ENCODE measurements at regions not wholly inside any gene's neighbourhood (a gene's known extent, or its start where the extent isn't known, plus 50 kb on each side); places are given as distances from the start of the nearest gene placed in this dataset.
"Not testable (repeated sequence)": the region's sequence is repeated elsewhere in the genome, so short reads cannot be mapped to it uniquely, and the experiment has no call there.

GRCh38 chr6:144528743-144529425 lies 243.7 kb downstream of the UTRN start:
- DNase-seq (ENCODE audit: low read depth in 4 of 4, low spot score in 1 of 4), result no peak

GRCh38 chr6:144530118-144530517 lies 245.0 kb downstream of the UTRN start:
- DNase-seq (ENCODE audit: low read depth in 4 of 4, low spot score in 1 of 4), result no peak

GRCh38 chr6:144532238-144532637 lies 247.1 kb downstream of the UTRN start:
- not testable (repeated sequence) for DNase-seq (ENCODE audit: low read depth in 4 of 4, low spot score in 1 of 4)

GRCh38 chr6:144534180-144534579 lies 249.0 kb downstream of the UTRN start:
- no peak for DNase-seq (ENCODE audit: low read depth in 4 of 4, low spot score in 1 of 4)

GRCh38 chr6:144535630-144536029 lies 250.5 kb downstream of the UTRN start:
- no peak for DNase-seq (ENCODE audit: low read depth in 4 of 4, low spot score in 1 of 4)

- no peak for DNase-seq (ENCODE audit: low read depth in 4 of 4, low spot score in 1 of 4)
Observed at GRCh38 chr6:144536079-144536478, 250.9 kb downstream of the UTRN start.

- DNase-seq (ENCODE audit: low read depth in 4 of 4, low spot score in 1 of 4), result no peak
Observed at GRCh38 chr6:144543006-144543871, 258.1 kb downstream of the UTRN start.

GRCh38 chr6:144544266-144544830 lies 259.2 kb downstream of the UTRN start:
- DNase-seq (ENCODE audit: low read depth in 4 of 4, low spot score in 1 of 4), result no peak

GRCh38 chr6:144546807-144547206 lies 261.7 kb downstream of the UTRN start:
- DNase-seq (ENCODE audit: low read depth in 4 of 4, low spot score in 1 of 4), result no peak

GRCh38 chr6:144547409-144547808 lies 262.3 kb downstream of the UTRN start:
- DNase-seq (ENCODE audit: low read depth in 4 of 4, low spot score in 1 of 4), result no peak

- no peak for DNase-seq (ENCODE audit: low read depth in 4 of 4, low spot score in 1 of 4)
Observed at GRCh38 chr6:144548536-144548935, 263.4 kb downstream of the UTRN start.

- no peak for DNase-seq (ENCODE audit: low read depth in 4 of 4, low spot score in 1 of 4)
Observed at GRCh38 chr6:144549837-144550747, 265.0 kb downstream of the UTRN start.

GRCh38 chr6:144551339-144551738 lies 266.2 kb downstream of the UTRN start:
- no peak for DNase-seq (ENCODE audit: low read depth in 4 of 4, low spot score in 1 of 4)

- DNase-seq (ENCODE audit: low read depth in 4 of 4, low spot score in 1 of 4), result no peak
Observed at GRCh38 chr6:144555066-144555465, 269.9 kb downstream of the UTRN start.

- no peak for DNase-seq (ENCODE audit: low read depth in 4 of 4, low spot score in 1 of 4)
Observed at GRCh38 chr6:144559865-144560593, 274.9 kb downstream of the UTRN start.

- DNase-seq (ENCODE audit: low read depth in 4 of 4, low spot score in 1 of 4), result no peak
Observed at GRCh38 chr6:144561455-144562043, 276.4 kb downstream of the UTRN start.

- no peak for DNase-seq (ENCODE audit: low read depth in 4 of 4, low spot score in 1 of 4)
Observed at GRCh38 chr6:144564202-144564601, 279.1 kb downstream of the UTRN start.

- no peak for DNase-seq (ENCODE audit: low read depth in 4 of 4, low spot score in 1 of 4)
Observed at GRCh38 chr6:144566868-144567615, 281.9 kb downstream of the UTRN start.

- no peak for DNase-seq (ENCODE audit: low read depth in 4 of 4, low spot score in 1 of 4)
Observed at GRCh38 chr6:144568241-144568640, 283.1 kb downstream of the UTRN start.

Data from stimulated activated CD4-positive, alpha-beta T cell treated with anti-CD3 and anti-CD28 coated beads, Interleukin-1b, Interleukin-23, amount 100 ng/mL, for 24 hours (primary cell).